ENCODE measurements at regions not wholly inside any gene's neighbourhood (a gene's known extent, or its start where the extent isn't known, plus 50 kb on each side); places are given as distances from the start of the nearest gene placed in this dataset.

- H2AFZ ChIP-seq (ENCODE audit: low read length), result no peak overlapping the region
- 0 out of 2 replicates have a peak, but pooled peaks cover 8% of the 10 kb centered on the region for H3K9me3 ChIP-seq (ENCODE audit: insufficient read depth, low read depth, low read length)
- no peak overlapping the region for H3K4me3 ChIP-seq (ENCODE audit: low read length, poor library complexity, severe bottlenecking)
- H3K36me3 ChIP-seq (ENCODE audit: insufficient read depth, low read length), result no peaks in the 10 kb centered on the region
- H3K4me1 ChIP-seq (ENCODE audit: insufficient read depth, low read length, poor library complexity, severe bottlenecking), result no peaks in the 10 kb centered on the region
- no peaks in the 10 kb centered on the region for H4K20me1 ChIP-seq (ENCODE audit: insufficient read depth, low read length, poor library complexity, severe bottlenecking)
- no peaks in the 10 kb centered on the region for H3F3A ChIP-seq (ENCODE audit: low read depth)
- H3K9me2 ChIP-seq (replicated peaks; ENCODE audit: low read depth, low read length), result no peaks in the 10 kb centered on the region
- H3K79me2 ChIP-seq (ENCODE audit: insufficient read depth, low read length), result no peaks in the 10 kb centered on the region
- no peak overlapping the region for H3K9ac ChIP-seq (ENCODE audit: low read depth, low read length, poor library complexity, severe bottlenecking)
- TF ChIP-seq, protein P1, sequence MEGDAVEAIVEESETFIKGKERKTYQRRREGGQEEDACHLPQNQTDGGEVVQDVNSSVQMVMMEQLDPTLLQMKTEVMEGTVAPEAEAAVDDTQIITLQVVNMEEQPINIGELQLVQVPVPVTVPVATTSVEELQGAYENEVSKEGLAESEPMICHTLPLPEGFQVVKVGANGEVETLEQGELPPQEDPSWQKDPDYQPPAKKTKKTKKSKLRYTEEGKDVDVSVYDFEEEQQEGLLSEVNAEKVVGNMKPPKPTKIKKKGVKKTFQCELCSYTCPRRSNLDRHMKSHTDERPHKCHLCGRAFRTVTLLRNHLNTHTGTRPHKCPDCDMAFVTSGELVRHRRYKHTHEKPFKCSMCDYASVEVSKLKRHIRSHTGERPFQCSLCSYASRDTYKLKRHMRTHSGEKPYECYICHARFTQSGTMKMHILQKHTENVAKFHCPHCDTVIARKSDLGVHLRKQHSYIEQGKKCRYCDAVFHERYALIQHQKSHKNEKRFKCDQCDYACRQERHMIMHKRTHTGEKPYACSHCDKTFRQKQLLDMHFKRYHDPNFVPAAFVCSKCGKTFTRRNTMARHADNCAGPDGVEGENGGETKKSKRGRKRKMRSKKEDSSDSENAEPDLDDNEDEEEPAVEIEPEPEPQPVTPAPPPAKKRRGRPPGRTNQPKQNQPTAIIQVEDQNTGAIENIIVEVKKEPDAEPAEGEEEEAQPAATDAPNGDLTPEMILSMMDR (conservative IDR thresholded peaks at IDR 0.05; ENCODE audit: low read length), result no peak
- TF ChIP-seq EZH2phosphoT487 (IDR thresholded peaks at IDR 0.05; ENCODE audit: borderline replicate concordance), result no peak
- H3K27me3 ChIP-seq (ENCODE audit: insufficient read depth, low read length, poor library complexity, severe bottlenecking), result no peaks in the 10 kb centered on the region
- H3K4me2 ChIP-seq (ENCODE audit: low read depth, low read length, poor library complexity, severe bottlenecking), result no peak overlapping the region
These were observed 198.1 kb upstream of the TBX3 start for GRCh38 chr12:114882083-114882482.

DNA sequence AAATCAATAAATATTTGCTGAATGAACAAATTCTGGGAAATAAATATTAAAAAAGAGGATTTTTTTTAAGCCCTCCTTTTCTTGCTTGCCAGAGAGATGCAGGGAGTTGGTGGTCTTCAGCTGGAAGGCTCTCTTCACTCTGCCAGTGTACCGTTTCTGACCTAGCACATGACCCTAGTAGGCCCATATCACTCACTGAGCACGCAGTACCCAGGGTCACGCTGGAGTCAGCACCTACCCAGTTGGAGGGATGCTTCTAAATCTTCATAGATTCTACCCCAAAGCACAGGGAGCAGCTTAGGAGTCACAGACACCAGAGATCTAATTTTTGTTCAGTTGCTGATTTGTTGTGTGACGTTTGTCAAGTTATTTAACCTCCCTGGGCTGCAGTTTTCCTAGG is 195.4 kb upstream of the TBX3 start:
- H3K4me2 ChIP-seq (ENCODE audit: low read depth, low read length, poor library complexity, severe bottlenecking), result no peak overlapping the region
- H3K36me3 ChIP-seq (ENCODE audit: insufficient read depth, low read length), result no peaks in the 10 kb centered on the region
- H3K27me3 ChIP-seq (ENCODE audit: insufficient read depth, low read length, poor library complexity, severe bottlenecking), result no peaks in the 10 kb centered on the region
- H3K9me3 ChIP-seq (ENCODE audit: insufficient read depth, low read depth, low read length), result 0 out of 2 replicates have a peak, but pooled peaks cover 8% of the 10 kb centered on the region
- no peaks in the 10 kb centered on the region for H3F3A ChIP-seq (ENCODE audit: low read depth)
- no peaks in the 10 kb centered on the region for H3K9me2 ChIP-seq (replicated peaks; ENCODE audit: low read depth, low read length)
- no peak overlapping the region for H3K4me3 ChIP-seq (ENCODE audit: low read length, poor library complexity, severe bottlenecking)
- H4K20me1 ChIP-seq (ENCODE audit: insufficient read depth, low read length, poor library complexity, severe bottlenecking), result no peaks in the 10 kb centered on the region
- no peaks in the 10 kb centered on the region for H3K79me2 ChIP-seq (ENCODE audit: insufficient read depth, low read length)
- H3K9ac ChIP-seq (ENCODE audit: low read depth, low read length, poor library complexity, severe bottlenecking), result no peak overlapping the region
- TF ChIP-seq, protein P1 (conservative IDR thresholded peaks at IDR 0.05; ENCODE audit: low read length), result no peak
- no peak for TF ChIP-seq EZH2phosphoT487 (IDR thresholded peaks at IDR 0.05; ENCODE audit: borderline replicate concordance)
- no peak overlapping the region for H2AFZ ChIP-seq (ENCODE audit: low read length)
- H3K4me1 ChIP-seq (ENCODE audit: insufficient read depth, low read length, poor library complexity, severe bottlenecking), result no peaks in the 10 kb centered on the region

DNA sequence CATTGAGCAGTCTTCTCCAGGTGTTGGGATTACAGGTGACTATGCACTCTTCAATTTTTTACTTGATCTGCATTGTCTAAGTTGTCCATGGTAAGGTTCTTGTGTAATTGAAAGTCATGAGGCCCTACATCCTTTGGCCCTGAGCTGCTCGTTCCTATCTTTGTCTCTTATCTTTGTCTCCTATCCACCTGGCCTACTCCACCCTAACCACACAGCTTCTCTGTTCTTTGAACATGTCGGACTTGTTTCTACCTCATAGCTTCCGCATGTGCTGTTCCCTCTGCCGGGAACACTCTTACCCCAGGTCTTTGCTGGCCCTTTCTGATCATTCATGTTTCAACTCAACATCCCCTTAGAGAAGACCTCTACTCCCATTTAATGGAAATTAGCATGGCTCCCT is 194.8 kb upstream of the TBX3 start:
- Histone ChIP-seq H3K27me3 (ENCODE audit: insufficient read depth, low read length, poor library complexity, severe bottlenecking) (no peaks in the 10 kb centered on the region), H3F3A (ENCODE audit: low read depth) (no peaks in the 10 kb centered on the region), H3K36me3 (ENCODE audit: insufficient read depth, low read length) (no peaks in the 10 kb centered on the region), H3K4me3 (ENCODE audit: low read length, poor library complexity, severe bottlenecking) (no peak overlapping the region), H2AFZ (ENCODE audit: low read length) (no peak overlapping the region), H3K79me2 (ENCODE audit: insufficient read depth, low read length) (no peaks in the 10 kb centered on the region), H3K4me2 (ENCODE audit: low read depth, low read length, poor library complexity, severe bottlenecking) (no peak overlapping the region), H3K9me2 (replicated peaks; ENCODE audit: low read depth, low read length) (no peaks in the 10 kb centered on the region), H3K9me3 (ENCODE audit: insufficient read depth, low read depth, low read length) (0 out of 2 replicates have a peak, but pooled peaks cover 8% of the 10 kb centered on the region), H3K9ac (ENCODE audit: low read depth, low read length, poor library complexity, severe bottlenecking) (no peak overlapping the region), H4K20me1 (ENCODE audit: insufficient read depth, low read length, poor library complexity, severe bottlenecking) (no peaks in the 10 kb centered on the region), H3K4me1 (ENCODE audit: insufficient read depth, low read length, poor library complexity, severe bottlenecking) (no peaks in the 10 kb centered on the region)
- TF ChIP-seq, protein P1 (conservative IDR thresholded peaks at IDR 0.05; ENCODE audit: low read length), result no peak
- no peak for TF ChIP-seq EZH2phosphoT487 (IDR thresholded peaks at IDR 0.05; ENCODE audit: borderline replicate concordance)

All from Loucy (cell line).